ENCODE measurements at regions not wholly inside any gene's neighbourhood (a gene's known extent, or its start where the extent isn't known, plus 50 kb on each side); places are given as distances from the start of the nearest gene placed in this dataset.
"Not testable (repeated sequence)": the region's sequence is repeated elsewhere in the genome, so short reads cannot be mapped to it uniquely, and the experiment has no call there.

GRCh38 chr5:10891193-10891592 lies 130.2 kb upstream of the DAP start:
- Histone ChIP-seq H3K9me3 (no peaks in the 10 kb centered on the region), H3K27ac (no peak overlapping the region), H3K4me1 (ENCODE audit: control insufficient read depth in 1 of 2, insufficient read depth in 1 of 2, low read depth in 1 of 2, low read length in 1 of 2) (no peaks in the 10 kb centered on the region), H3K36me3 (no peaks in the 10 kb centered on the region), H3K27me3 (no peaks in the 10 kb centered on the region), H3K4me3 (ENCODE audit: low read depth in 1 of 2, low read length in 1 of 2) (no peak overlapping the region)
- no peak for TF ChIP-seq CTCF (IDR thresholded peaks at IDR 0.05)

- Histone ChIP-seq H3K4me1 (ENCODE audit: control insufficient read depth in 1 of 2, insufficient read depth in 1 of 2, low read depth in 1 of 2, low read length in 1 of 2) (no peaks in the 10 kb centered on the region), H3K27ac (no peak overlapping the region), H3K4me3 (ENCODE audit: low read depth in 1 of 2, low read length in 1 of 2) (no peak overlapping the region), H3K27me3 (no peaks in the 10 kb centered on the region), H3K36me3 (no peaks in the 10 kb centered on the region), H3K9me3 (no peaks in the 10 kb centered on the region)
- no peak for TF ChIP-seq CTCF (IDR thresholded peaks at IDR 0.05)
Observed at GRCh38 chr5:10886497-10886896, 125.5 kb upstream of the DAP start.

GRCh38 chr5:10885026-10885425 lies 124.0 kb upstream of the DAP start:
- H3K27me3 ChIP-seq, result no peaks in the 10 kb centered on the region
- H3K9me3 ChIP-seq, result no peaks in the 10 kb centered on the region
- no peak overlapping the region for H3K27ac ChIP-seq
- H3K4me1 ChIP-seq (ENCODE audit: control insufficient read depth in 1 of 2, insufficient read depth in 1 of 2, low read depth in 1 of 2, low read length in 1 of 2), result no peaks in the 10 kb centered on the region
- H3K4me3 ChIP-seq (ENCODE audit: low read depth in 1 of 2, low read length in 1 of 2), result no peak overlapping the region
- TF ChIP-seq CTCF (IDR thresholded peaks at IDR 0.05), result no peak
- H3K36me3 ChIP-seq, result no peaks in the 10 kb centered on the region

- not testable (repeated sequence) for H3K9me3 ChIP-seq; H3K4me3 ChIP-seq (ENCODE audit: low read depth in 1 of 2, low read length in 1 of 2); H3K36me3 ChIP-seq; H3K4me1 ChIP-seq (ENCODE audit: control insufficient read depth in 1 of 2, insufficient read depth in 1 of 2, low read depth in 1 of 2, low read length in 1 of 2); H3K27ac ChIP-seq; H3K27me3 ChIP-seq
Observed at GRCh38 chr5:10883945-10884344, 122.9 kb upstream of the DAP start.

- H3K36me3 ChIP-seq, result no peaks in the 10 kb centered on the region
- H3K4me1 ChIP-seq (ENCODE audit: control insufficient read depth in 1 of 2, insufficient read depth in 1 of 2, low read depth in 1 of 2, low read length in 1 of 2), result no peaks in the 10 kb centered on the region
- no peak for TF ChIP-seq CTCF (IDR thresholded peaks at IDR 0.05)
- no peaks in the 10 kb centered on the region for H3K27me3 ChIP-seq
- H3K4me3 ChIP-seq (ENCODE audit: low read depth in 1 of 2, low read length in 1 of 2), result no peak overlapping the region
- no peak overlapping the region for H3K27ac ChIP-seq
- no peaks in the 10 kb centered on the region for H3K9me3 ChIP-seq
Observed at GRCh38 chr5:10880934-10881333, 119.9 kb upstream of the DAP start.

GRCh38 chr5:10876996-10877395 lies 116.0 kb upstream of the DAP start:
- H3K27ac ChIP-seq; H3K4me1 ChIP-seq (ENCODE audit: control insufficient read depth in 1 of 2, insufficient read depth in 1 of 2, low read depth in 1 of 2, low read length in 1 of 2); H3K36me3 ChIP-seq; H3K27me3 ChIP-seq; H3K9me3 ChIP-seq; H3K4me3 ChIP-seq (ENCODE audit: low read depth in 1 of 2, low read length in 1 of 2): not testable (repeated sequence)
